DOHH2 (cell line): ENCODE measurements at regions not wholly inside any gene's neighbourhood (a gene's known extent, or its start where the extent isn't known, plus 50 kb on each side); places are given as distances from the start of the nearest gene placed in this dataset.

Experiments used
- H3F3A ChIP-seq: fragments of 200-600 bp; sonication (generic), shearing (Covaris generic); 2 replicates; pipeline ENCODE4 v1.6.0; 2016; ENCODE audit warnings: antibody characterized with exemption, mild to moderate bottlenecking; ENCODE audit not compliant: control insufficient read depth, insufficient read depth
- H3K27ac ChIP-seq: fragments of 200-600 bp; sonication (generic); 2 replicates; pipeline ENCODE4 v1.5.1; 2014; ENCODE audit warnings: low read depth, mild to moderate bottlenecking, low read length, moderate library complexity
- H3K27me3 ChIP-seq: fragments of 200-600 bp; sonication (generic); 2 replicates; pipeline ENCODE4 v1.6.1; 2014; ENCODE audit warnings: mild to moderate bottlenecking, low read length, mixed read lengths; ENCODE audit not compliant: control insufficient read depth
- H3K36me3 ChIP-seq: fragments of 200-600 bp; sonication (generic); 2 replicates; pipeline ENCODE4 v1.6.1; 2014; ENCODE audit warnings: mild to moderate bottlenecking, low read length, moderate library complexity, mixed read lengths; ENCODE audit not compliant: control insufficient read depth
- H3K4me1 ChIP-seq: fragments of 200-600 bp; sonication (generic); 2 replicates; pipeline ENCODE4 v1.6.1; 2014; ENCODE audit warnings: mild to moderate bottlenecking, low read length, mixed read lengths; ENCODE audit not compliant: control insufficient read depth
- H3K4me2 ChIP-seq: fragments of 200-600 bp; sonication (generic); 2 replicates; pipeline ENCODE4 v1.6.0; 2014; ENCODE audit warnings: mild to moderate bottlenecking, low read length, moderate library complexity
- H3K4me3 ChIP-seq: fragments of 200-600 bp; sonication (generic); 2 replicates; pipeline ENCODE4 v1.5.1; 2014; ENCODE audit warnings: mild to moderate bottlenecking, low read length, mixed read lengths
- H3K79me2 ChIP-seq: fragments of 200-600 bp; sonication (generic); 2 replicates; pipeline ENCODE4 v1.6.1; 2014; ENCODE audit warnings: mild to moderate bottlenecking, low read length, mixed read lengths; ENCODE audit not compliant: control insufficient read depth
- H3K9me2 ChIP-seq: fragments of 200-600 bp; sonication (generic); replicated peaks from 2 replicates; pipeline ENCODE4 v1.6.1; 2014; ENCODE audit warnings: mild to moderate bottlenecking, low read length, mixed read lengths; ENCODE audit not compliant: control insufficient read depth
- H3K9me3 ChIP-seq: fragments of 200-600 bp; sonication (generic); 2 replicates; pipeline ENCODE4 v1.6.1; 2014; ENCODE audit warnings: antibody characterized with exemption, low read length, mixed read lengths; ENCODE audit not compliant: control insufficient read depth, insufficient read depth
- H4K20me1 ChIP-seq: fragments of 200-600 bp; sonication (generic); 2 replicates; pipeline ENCODE4 v1.6.0; 2014; ENCODE audit warnings: low read depth, mild to moderate bottlenecking, antibody characterized with exemption, low read length, moderate library complexity; ENCODE audit not compliant: control insufficient read depth, insufficient read depth
- CTCF ChIP-seq: fragments of 200-600 bp; sonication (generic); IDR thresholded peaks from one replicate; pipeline ENCODE4 v1.5.1; 2014; ENCODE audit warnings: antibody characterized with exemption, mild to moderate bottlenecking, low read depth, low read length; ENCODE audit not compliant: poor library complexity, severe bottlenecking
- EZH2phosphoT487 ChIP-seq: fragments of 200-600 bp; sonication (generic); IDR thresholded peaks from 2 replicates; pipeline ENCODE4 v1.6.1; 2017; ENCODE audit warnings: borderline replicate concordance, mild to moderate bottlenecking, antibody characterized with exemption, low read length, moderate library complexity, mixed read lengths

GRCh38 chr2:238774071-238774470 is 73.8 kb upstream of the TWIST2 start:
- H3K9me3 ChIP-seq = peaks cover 60% of the 10 kb centered on the region

GRCh38 chr2:238774980-238775509 is 72.8 kb upstream of the TWIST2 start:
- Histone ChIP-seq H3K4me3 (no peak overlapping the region), H3K27ac (no peak overlapping the region), H3F3A (peaks cover 36% of the 10 kb centered on the region), H3K9me2 (no peaks in the 10 kb centered on the region), H3K4me2 (no peak overlapping the region), H3K4me1 (peaks cover 14% of the 10 kb centered on the region), H3K36me3 (no peaks in the 10 kb centered on the region), H3K27me3 (no peaks in the 10 kb centered on the region; the same call in 1 of the 2 replicates), H3K9me3 (peaks cover 65% of the 10 kb centered on the region), H3K79me2 (no peaks in the 10 kb centered on the region), H4K20me1 (no peaks in the 10 kb centered on the region)
- no peak for TF ChIP-seq CTCF
- no peak for TF ChIP-seq EZH2phosphoT487

More at GRCh38 chr2:238774071-238774470, 73.8 kb upstream of the TWIST2 start:
- Histone ChIP-seq H3K4me1 (peaks cover 14% of the 10 kb centered on the region), H3K79me2 (no peaks in the 10 kb centered on the region), H3K27ac (no peak overlapping the region), H3K4me2 (no peak overlapping the region), H3K4me3 (no peak overlapping the region), H3F3A (peaks cover 36% of the 10 kb centered on the region), H4K20me1 (no peaks in the 10 kb centered on the region), H3K27me3 (no peaks in the 10 kb centered on the region; the same call in 1 of the 2 replicates), H3K36me3 (no peaks in the 10 kb centered on the region), H3K9me2 (no peaks in the 10 kb centered on the region)
- TF ChIP-seq CTCF (no peak), EZH2phosphoT487 (no peak)

GRCh38 chr2:238775591-238775990 is 72.3 kb upstream of the TWIST2 start:
- TF ChIP-seq CTCF (no peak), EZH2phosphoT487 (no peak)
- peaks cover 36% of the 10 kb centered on the region for H3F3A ChIP-seq
- H3K36me3 ChIP-seq = no peaks in the 10 kb centered on the region
- no peak overlapping the region for H3K4me3 ChIP-seq
- H3K9me2 ChIP-seq = no peaks in the 10 kb centered on the region
- H3K9me3 ChIP-seq = peaks cover 66% of the 10 kb centered on the region
- H4K20me1 ChIP-seq = no peaks in the 10 kb centered on the region
- no peaks in the 10 kb centered on the region for H3K79me2 ChIP-seq
- peak overlapping the region; percentile 64 for H3K27ac ChIP-seq
- no peaks in the 10 kb centered on the region for H3K27me3 ChIP-seq
- H3K4me2 ChIP-seq = no peak overlapping the region
- peaks cover 14% of the 10 kb centered on the region for H3K4me1 ChIP-seq
